Ascending aorta (tissue), 2 donors: ENCODE measurements at regions not wholly inside any gene's neighbourhood (a gene's known extent, or its start where the extent isn't known, plus 50 kb on each side); places are given as distances from the start of the nearest gene placed in this dataset.

Experiments
- DNase-seq, 2 donors: peaks; one replicate each; pipeline ENCODE4 v3.0.0-alpha.2; 2019; ENCODE audit warnings: low spot score in 2 of 2
- H3K27ac ChIP-seq, 2 donors: fragments of 200-600 bp; sonication (generic); one replicate each; pipeline ENCODE4 v1.5.1; 2016 to 2017; ENCODE audit warnings: mild to moderate bottlenecking in 1 of 2
- H3K27me3 ChIP-seq: fragments of 200-600 bp; sonication (generic); one replicate; pipeline ENCODE4 v1.5.1; 2017
- H3K36me3 ChIP-seq, 2 donors: fragments of 200-600 bp; sonication (generic); one replicate each; pipeline ENCODE4 v1.5.1; 2016
- H3K4me1 ChIP-seq, 2 donors: fragments of 200-600 bp; sonication (generic); one replicate each; pipeline ENCODE4 v1.5.1; 2016 to 2017; ENCODE audit warnings: mild to moderate bottlenecking in 1 of 2
- H3K4me3 ChIP-seq, 2 donors: fragments of 200-600 bp; sonication (generic); one replicate each; pipeline ENCODE4 v1.5.1; 2016 to 2017; ENCODE audit warnings: mild to moderate bottlenecking in 1 of 2
- H3K9me3 ChIP-seq, 2 donors: fragments of 200-600 bp; sonication (generic); one replicate each; pipeline ENCODE4 v1.5.1; 2016
- intact Hi-C: fragments of 100-400 bp; cut with DNase I; formaldehyde crosslinking; loops from one replicate; pipeline ENCODE4 v1.15.1; 2023
- TF ChIP-seq, protein P1 (sequence below), 3 experiments: fragments of 200-600 bp in 2 of 3; fragments of 450-650 bp in 1 of 3; sonication (generic) in 2 of 3; IDR thresholded peaks; one replicate each; pipeline ENCODE4 v1.5.1; 2016 to 2019; ENCODE audit warnings: antibody characterized with exemption in 3 of 3, mild to moderate bottlenecking in 1 of 3, moderate library complexity in 1 of 3

GRCh38 chr14:24744641-24745040 is 110.7 kb upstream of the GZMB start:
- Histone ChIP-seq H3K27me3 (no peaks in the 10 kb centered on the region), H3K27ac (no peak overlapping the region), H3K4me1 (no peaks in the 10 kb centered on the region), H3K9me3 (no peaks in the 10 kb centered on the region), H3K4me3 (no peak overlapping the region), H3K36me3 (no peaks in the 10 kb centered on the region)
- TF ChIP-seq, protein P1, sequence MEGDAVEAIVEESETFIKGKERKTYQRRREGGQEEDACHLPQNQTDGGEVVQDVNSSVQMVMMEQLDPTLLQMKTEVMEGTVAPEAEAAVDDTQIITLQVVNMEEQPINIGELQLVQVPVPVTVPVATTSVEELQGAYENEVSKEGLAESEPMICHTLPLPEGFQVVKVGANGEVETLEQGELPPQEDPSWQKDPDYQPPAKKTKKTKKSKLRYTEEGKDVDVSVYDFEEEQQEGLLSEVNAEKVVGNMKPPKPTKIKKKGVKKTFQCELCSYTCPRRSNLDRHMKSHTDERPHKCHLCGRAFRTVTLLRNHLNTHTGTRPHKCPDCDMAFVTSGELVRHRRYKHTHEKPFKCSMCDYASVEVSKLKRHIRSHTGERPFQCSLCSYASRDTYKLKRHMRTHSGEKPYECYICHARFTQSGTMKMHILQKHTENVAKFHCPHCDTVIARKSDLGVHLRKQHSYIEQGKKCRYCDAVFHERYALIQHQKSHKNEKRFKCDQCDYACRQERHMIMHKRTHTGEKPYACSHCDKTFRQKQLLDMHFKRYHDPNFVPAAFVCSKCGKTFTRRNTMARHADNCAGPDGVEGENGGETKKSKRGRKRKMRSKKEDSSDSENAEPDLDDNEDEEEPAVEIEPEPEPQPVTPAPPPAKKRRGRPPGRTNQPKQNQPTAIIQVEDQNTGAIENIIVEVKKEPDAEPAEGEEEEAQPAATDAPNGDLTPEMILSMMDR (IDR thresholded peaks at IDR 0.05) = no peak
- intact Hi-C loops = no loop called here
- DNase-seq = no peak

GRCh38 chr14:24741871-24742270 is 107.9 kb upstream of the GZMB start:
- Histone ChIP-seq H3K36me3 (no peaks in the 10 kb centered on the region), H3K4me3 (no peak overlapping the region), H3K27ac (no peak overlapping the region), H3K9me3 (no peaks in the 10 kb centered on the region), H3K27me3 (no peaks in the 10 kb centered on the region), H3K4me1 (no peaks in the 10 kb centered on the region)
- intact Hi-C loops = no loop called here
- TF ChIP-seq, protein P1 (IDR thresholded peaks at IDR 0.05) = no peak
- no peak for DNase-seq

DNA sequence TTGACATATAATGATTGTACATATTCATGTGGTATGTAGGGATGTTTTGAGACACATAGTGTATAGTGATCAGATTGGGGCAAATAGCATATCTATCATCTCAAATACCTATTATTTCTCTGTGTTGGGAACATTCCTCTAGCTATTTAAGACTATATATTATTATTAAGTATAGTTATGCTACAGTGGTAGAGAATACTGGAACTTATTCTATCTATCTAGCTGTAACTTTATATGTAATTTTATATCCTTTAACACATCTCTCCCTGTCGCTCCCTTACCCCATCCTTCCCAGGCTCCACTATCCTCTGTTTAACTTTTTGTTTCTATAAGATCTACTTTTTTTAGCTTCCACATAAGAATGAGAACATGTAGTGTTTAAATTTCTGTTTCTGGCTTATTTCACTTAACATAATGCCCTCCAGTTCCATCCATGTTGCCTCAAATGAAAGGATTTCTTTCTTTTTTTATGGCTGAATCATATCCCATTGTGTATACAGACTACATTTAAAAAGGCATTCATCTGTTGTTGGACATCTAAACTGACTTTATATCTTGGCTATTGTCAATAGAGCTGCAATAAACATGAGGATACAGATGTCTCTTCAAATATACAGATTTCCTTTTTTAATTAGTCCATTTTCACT is 102.1 kb upstream of the GZMB start:
- Histone ChIP-seq H3K36me3 (no peaks in the 10 kb centered on the region), H3K4me1 (no peaks in the 10 kb centered on the region), H3K9me3 (no peaks in the 10 kb centered on the region), H3K27ac (no peak overlapping the region), H3K4me3 (no peak overlapping the region), H3K27me3 (no peaks in the 10 kb centered on the region)
- intact Hi-C loops = no loop called here
- TF ChIP-seq, protein P1 (IDR thresholded peaks at IDR 0.05) = no peak
- DNase-seq = no peak

GRCh38 chr14:24734917-24735500 is 101.0 kb upstream of the GZMB start:
- intact Hi-C loops = no loop called here
- DNase-seq = no peak
- Histone ChIP-seq H3K4me1 (no peaks in the 10 kb centered on the region), H3K9me3 (no peaks in the 10 kb centered on the region), H3K36me3 (no peaks in the 10 kb centered on the region), H3K27ac (no peak overlapping the region), H3K27me3 (no peaks in the 10 kb centered on the region), H3K4me3 (no peak overlapping the region)
- TF ChIP-seq, protein P1 (IDR thresholded peaks at IDR 0.05) = peak in 2 of 3 experiments; percentile 29 to 36

DNA sequence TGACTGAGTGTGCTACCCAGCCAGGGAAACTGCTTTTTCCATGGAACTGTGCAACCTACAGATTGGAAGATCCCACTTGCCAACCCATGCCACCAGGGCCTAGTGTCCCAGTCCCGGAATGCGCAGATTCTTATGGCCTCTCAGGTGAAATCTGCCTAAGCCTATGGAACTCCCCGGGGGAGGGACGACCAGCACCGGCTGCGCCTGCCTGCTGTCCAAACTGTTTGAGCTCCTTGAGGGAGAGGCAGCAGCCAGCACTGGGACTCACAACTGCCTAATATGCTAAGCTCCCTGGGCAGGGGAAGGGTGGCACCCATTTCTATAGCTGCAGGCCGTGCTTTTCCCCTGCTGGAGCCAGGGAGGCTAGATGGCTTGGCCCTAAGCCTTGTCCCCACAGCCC is 92.5 kb upstream of the GZMB start:
- H3K27ac ChIP-seq = no peak overlapping the region
- no peaks in the 10 kb centered on the region for H3K9me3 ChIP-seq
- no peaks in the 10 kb centered on the region for H3K4me1 ChIP-seq
- TF ChIP-seq, protein P1 (IDR thresholded peaks at IDR 0.05) = no peak
- DNase-seq = no peak
- intact Hi-C loops = no loop called here
- H3K36me3 ChIP-seq = no peaks in the 10 kb centered on the region
- H3K27me3 ChIP-seq = no peaks in the 10 kb centered on the region
- no peak overlapping the region for H3K4me3 ChIP-seq
